ENCODE measurements at regions not wholly inside any gene's neighbourhood (a gene's known extent, or its start where the extent isn't known, plus 50 kb on each side); places are given as distances from the start of the nearest gene placed in this dataset.

- no peaks in the 10 kb centered on the region for H3K4me1 ChIP-seq (ENCODE audit: insufficient read depth, low read length)
- no peak overlapping the region for H3K27ac ChIP-seq (ENCODE audit: low read depth in 1 of 2, low read length in 2 of 2)
- intact Hi-C loops (cut with DNase I, micrococcal nuclease): no loop called here
- Mint-ChIP-seq H3K36me3 (ENCODE audit: low read depth) (no peaks in the 10 kb centered on the region), H3K4me1 (ENCODE audit: low read depth) (peaks cover 13% of the 10 kb centered on the region), H3K9me3 (no peaks in the 10 kb centered on the region), H3K27ac (no peak overlapping the region), H3K27me3 (peaks cover 38% of the 10 kb centered on the region), H3K4me3 (no peak overlapping the region)
- H3K36me3 ChIP-seq (ENCODE audit: insufficient read depth, low read length): no peaks in the 10 kb centered on the region
- DNase-seq (no peak), ATAC-seq (ENCODE audit: poor library complexity) (no peak)
- POLR2A ChIA-PET: no interaction called here
- H3K4me3 ChIP-seq (ENCODE audit: low read length): no peak overlapping the region
- TF ChIP-seq CTCF (IDR thresholded peaks at IDR 0.05): no peak
- CTCF ChIA-PET: no interaction called here
- H3K27me3 ChIP-seq (ENCODE audit: control insufficient read depth in 1 of 2, insufficient read depth in 2 of 2, low read length in 2 of 2): peaks cover 7% of the 10 kb centered on the region in 2 experiments
- H3K9me3 ChIP-seq (ENCODE audit: control insufficient read depth in 1 of 2, insufficient read depth in 1 of 2, low read length in 2 of 2): peaks cover 0 to 3% of the 10 kb centered on the region in 2 experiments
These were observed 597.3 kb downstream of the UTRN start for GRCh38 chr6:144882425-144882824.

- ATAC-seq (ENCODE audit: poor library complexity) (no peak), DNase-seq (no peak)
- Mint-ChIP-seq H3K27me3 (peaks cover 26% of the 10 kb centered on the region), H3K36me3 (ENCODE audit: low read depth) (no peaks in the 10 kb centered on the region), H3K9me3 (no peaks in the 10 kb centered on the region), H3K4me1 (ENCODE audit: low read depth) (peaks cover 5% of the 10 kb centered on the region), H3K4me3 (no peak overlapping the region), H3K27ac (no peak overlapping the region)
- ChIA-PET CTCF (no interaction called here), POLR2A (no interaction called here)
- peaks cover 0 to 3% of the 10 kb centered on the region in 2 experiments for H3K9me3 ChIP-seq (ENCODE audit: control insufficient read depth in 1 of 2, insufficient read depth in 1 of 2, low read length in 2 of 2)
- H3K27me3 ChIP-seq (ENCODE audit: control insufficient read depth in 1 of 2, insufficient read depth in 2 of 2, low read length in 2 of 2): peaks cover 4 to 7% of the 10 kb centered on the region in 2 experiments
- no peak overlapping the region for H3K4me3 ChIP-seq (ENCODE audit: low read length)
- no peaks in the 10 kb centered on the region for H3K36me3 ChIP-seq (ENCODE audit: insufficient read depth, low read length)
- no peak overlapping the region for H3K27ac ChIP-seq (ENCODE audit: low read depth in 1 of 2, low read length in 2 of 2)
- intact Hi-C loops (cut with DNase I, micrococcal nuclease): no loop called here
- no peak for TF ChIP-seq CTCF (IDR thresholded peaks at IDR 0.05)
- no peaks in the 10 kb centered on the region for H3K4me1 ChIP-seq (ENCODE audit: insufficient read depth, low read length)
These were observed 598.8 kb downstream of the UTRN start for GRCh38 chr6:144883915-144884314.

GRCh38 chr6:144885817-144886216 lies 600.7 kb downstream of the UTRN start:
- H3K27me3 Mint-ChIP-seq: peaks cover 13% of the 10 kb centered on the region
- peaks cover 0 to 3% of the 10 kb centered on the region in 2 experiments for H3K9me3 ChIP-seq (ENCODE audit: control insufficient read depth in 1 of 2, insufficient read depth in 1 of 2, low read length in 2 of 2)
- no peaks in the 10 kb centered on the region for H3K4me1 ChIP-seq (ENCODE audit: insufficient read depth, low read length)
- no peaks in the 10 kb centered on the region for H3K4me1 Mint-ChIP-seq (ENCODE audit: low read depth)
- H3K9me3 Mint-ChIP-seq: no peaks in the 10 kb centered on the region
- H3K4me3 ChIP-seq (ENCODE audit: low read length): no peak overlapping the region
- no peaks in the 10 kb centered on the region for H3K27me3 ChIP-seq (ENCODE audit: control insufficient read depth in 1 of 2, insufficient read depth in 2 of 2, low read length in 2 of 2)
- H3K4me3 Mint-ChIP-seq: no peak overlapping the region
- no peak for TF ChIP-seq CTCF (IDR thresholded peaks at IDR 0.05)
- no peak overlapping the region for H3K27ac Mint-ChIP-seq
- DNase-seq: no peak
- intact Hi-C loops (cut with DNase I, micrococcal nuclease): no loop called here
- no peaks in the 10 kb centered on the region for H3K36me3 Mint-ChIP-seq (ENCODE audit: low read depth)
- ChIA-PET POLR2A (no interaction called here), CTCF (no interaction called here)
- no peak overlapping the region for H3K27ac ChIP-seq (ENCODE audit: low read depth in 1 of 2, low read length in 2 of 2)
- no peak for ATAC-seq (ENCODE audit: poor library complexity)
- no peaks in the 10 kb centered on the region for H3K36me3 ChIP-seq (ENCODE audit: insufficient read depth, low read length)

Measured in CD4-positive, alpha-beta T cell (primary cell).